SK-N-SH (cell line): ENCODE measurements at regions not wholly inside any gene's neighbourhood (a gene's known extent, or its start where the extent isn't known, plus 50 kb on each side); places are given as distances from the start of the nearest gene placed in this dataset.

Experiments used
- EZH2phosphoT487 ChIP-seq: fragments of 200-600 bp; sonication (generic); IDR thresholded peaks from 2 replicates; pipeline ENCODE4 v1.6.1; 2017; ENCODE audit warnings: low read depth, mixed run types, mild to moderate bottlenecking, antibody characterized with exemption, moderate library complexity, borderline replicate concordance
- FOSL2 ChIP-seq: IDR thresholded peaks from 2 replicates; pipeline ENCODE4 v1.4.0; 2012; ENCODE audit warnings: low read depth, mild to moderate bottlenecking, moderate library complexity, borderline replicate concordance
- FOXJ3 ChIP-seq: sonication (generic); formaldehyde crosslinking; IDR thresholded peaks from 2 replicates; pipeline ENCODE4 v1.5.1; 2020; ENCODE audit warnings: mild to moderate bottlenecking, missing genetic modification reagents
- MXI1 ChIP-seq: IDR thresholded peaks from 2 replicates; pipeline ENCODE4 v1.6.1; 2012; ENCODE audit warnings: mild to moderate bottlenecking, low read depth, low read length, improper control_type of control experiment
- NFIC ChIP-seq: IDR thresholded peaks from 2 replicates; pipeline ENCODE4 v1.4.0; 2012; ENCODE audit warnings: borderline replicate concordance
- RAD21 ChIP-seq: IDR thresholded peaks from 2 replicates; pipeline ENCODE4 v1.6.1; 2012; ENCODE audit warnings: mild to moderate bottlenecking, low read length
- SMC3 ChIP-seq: IDR thresholded peaks from 2 replicates; pipeline ENCODE4 v1.6.1; 2012; ENCODE audit warnings: low read depth, low read length, improper control_type of control experiment
- TCF12 ChIP-seq: IDR thresholded peaks from 2 replicates; pipeline ENCODE4 v1.4.0; 2012
- YY1 ChIP-seq: IDR thresholded peaks from 2 replicates; pipeline ENCODE4 v1.4.0; 2012; ENCODE audit warnings: low read depth, mild to moderate bottlenecking
- TF ChIP-seq, protein P1 (sequence below): fragments of 200-600 bp; sonication (generic); IDR thresholded peaks from 2 replicates; pipeline ENCODE4 v1.6.1; 2017; ENCODE audit warnings: antibody characterized with exemption, mild to moderate bottlenecking, moderate library complexity
- TF ChIP-seq, protein P2 (sequence below): IDR thresholded peaks from 2 replicates; pipeline ENCODE4 v1.6.1; 2012; ENCODE audit warnings: mild to moderate bottlenecking, low read depth, low read length, moderate library complexity
- TF ChIP-seq, protein P3 (sequence below): fragments of 150-350 bp; IDR thresholded peaks from 2 replicates; pipeline ENCODE4 v1.6.1; 2017; ENCODE audit warnings: antibody characterized with exemption, low read length, low read depth, borderline replicate concordance

DNA sequence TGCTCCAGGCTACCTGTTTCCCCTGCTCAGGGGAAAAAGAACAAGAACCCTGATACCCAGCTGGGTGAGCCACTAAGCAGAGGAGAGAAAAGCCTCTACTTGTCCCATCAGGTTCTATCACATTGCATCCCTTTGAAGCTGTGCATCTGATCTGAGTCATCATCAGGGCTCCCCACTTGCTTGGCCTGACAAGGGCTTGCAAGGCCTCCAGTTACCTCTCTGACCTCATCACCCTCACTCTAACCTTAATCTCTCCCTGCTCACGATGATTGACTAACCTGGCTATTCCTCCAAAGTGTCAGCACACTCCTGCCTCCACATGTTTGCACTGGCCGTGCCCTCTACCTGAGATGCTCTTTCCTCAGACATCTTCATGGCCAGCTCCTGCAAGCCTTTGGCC lies 309.5 kb upstream of the CHD6 start:
- TF ChIP-seq, protein P1, sequence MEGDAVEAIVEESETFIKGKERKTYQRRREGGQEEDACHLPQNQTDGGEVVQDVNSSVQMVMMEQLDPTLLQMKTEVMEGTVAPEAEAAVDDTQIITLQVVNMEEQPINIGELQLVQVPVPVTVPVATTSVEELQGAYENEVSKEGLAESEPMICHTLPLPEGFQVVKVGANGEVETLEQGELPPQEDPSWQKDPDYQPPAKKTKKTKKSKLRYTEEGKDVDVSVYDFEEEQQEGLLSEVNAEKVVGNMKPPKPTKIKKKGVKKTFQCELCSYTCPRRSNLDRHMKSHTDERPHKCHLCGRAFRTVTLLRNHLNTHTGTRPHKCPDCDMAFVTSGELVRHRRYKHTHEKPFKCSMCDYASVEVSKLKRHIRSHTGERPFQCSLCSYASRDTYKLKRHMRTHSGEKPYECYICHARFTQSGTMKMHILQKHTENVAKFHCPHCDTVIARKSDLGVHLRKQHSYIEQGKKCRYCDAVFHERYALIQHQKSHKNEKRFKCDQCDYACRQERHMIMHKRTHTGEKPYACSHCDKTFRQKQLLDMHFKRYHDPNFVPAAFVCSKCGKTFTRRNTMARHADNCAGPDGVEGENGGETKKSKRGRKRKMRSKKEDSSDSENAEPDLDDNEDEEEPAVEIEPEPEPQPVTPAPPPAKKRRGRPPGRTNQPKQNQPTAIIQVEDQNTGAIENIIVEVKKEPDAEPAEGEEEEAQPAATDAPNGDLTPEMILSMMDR: no peak
- TF ChIP-seq, protein P2, sequence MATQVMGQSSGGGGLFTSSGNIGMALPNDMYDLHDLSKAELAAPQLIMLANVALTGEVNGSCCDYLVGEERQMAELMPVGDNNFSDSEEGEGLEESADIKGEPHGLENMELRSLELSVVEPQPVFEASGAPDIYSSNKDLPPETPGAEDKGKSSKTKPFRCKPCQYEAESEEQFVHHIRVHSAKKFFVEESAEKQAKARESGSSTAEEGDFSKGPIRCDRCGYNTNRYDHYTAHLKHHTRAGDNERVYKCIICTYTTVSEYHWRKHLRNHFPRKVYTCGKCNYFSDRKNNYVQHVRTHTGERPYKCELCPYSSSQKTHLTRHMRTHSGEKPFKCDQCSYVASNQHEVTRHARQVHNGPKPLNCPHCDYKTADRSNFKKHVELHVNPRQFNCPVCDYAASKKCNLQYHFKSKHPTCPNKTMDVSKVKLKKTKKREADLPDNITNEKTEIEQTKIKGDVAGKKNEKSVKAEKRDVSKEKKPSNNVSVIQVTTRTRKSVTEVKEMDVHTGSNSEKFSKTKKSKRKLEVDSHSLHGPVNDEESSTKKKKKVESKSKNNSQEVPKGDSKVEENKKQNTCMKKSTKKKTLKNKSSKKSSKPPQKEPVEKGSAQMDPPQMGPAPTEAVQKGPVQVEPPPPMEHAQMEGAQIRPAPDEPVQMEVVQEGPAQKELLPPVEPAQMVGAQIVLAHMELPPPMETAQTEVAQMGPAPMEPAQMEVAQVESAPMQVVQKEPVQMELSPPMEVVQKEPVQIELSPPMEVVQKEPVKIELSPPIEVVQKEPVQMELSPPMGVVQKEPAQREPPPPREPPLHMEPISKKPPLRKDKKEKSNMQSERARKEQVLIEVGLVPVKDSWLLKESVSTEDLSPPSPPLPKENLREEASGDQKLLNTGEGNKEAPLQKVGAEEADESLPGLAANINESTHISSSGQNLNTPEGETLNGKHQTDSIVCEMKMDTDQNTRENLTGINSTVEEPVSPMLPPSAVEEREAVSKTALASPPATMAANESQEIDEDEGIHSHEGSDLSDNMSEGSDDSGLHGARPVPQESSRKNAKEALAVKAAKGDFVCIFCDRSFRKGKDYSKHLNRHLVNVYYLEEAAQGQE: no peak
- TF ChIP-seq MXI1: no peak
- no peak for TF ChIP-seq RAD21
- no peak for TF ChIP-seq NFIC
- no peak for TF ChIP-seq FOXJ3 (CRISPR knock-in tag)
- no peak for TF ChIP-seq EZH2phosphoT487
- TF ChIP-seq TCF12: no peak
- TF ChIP-seq, protein P3, sequence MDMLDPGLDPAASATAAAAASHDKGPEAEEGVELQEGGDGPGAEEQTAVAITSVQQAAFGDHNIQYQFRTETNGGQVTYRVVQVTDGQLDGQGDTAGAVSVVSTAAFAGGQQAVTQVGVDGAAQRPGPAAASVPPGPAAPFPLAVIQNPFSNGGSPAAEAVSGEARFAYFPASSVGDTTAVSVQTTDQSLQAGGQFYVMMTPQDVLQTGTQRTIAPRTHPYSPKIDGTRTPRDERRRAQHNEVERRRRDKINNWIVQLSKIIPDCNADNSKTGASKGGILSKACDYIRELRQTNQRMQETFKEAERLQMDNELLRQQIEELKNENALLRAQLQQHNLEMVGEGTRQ: no peak
- no peak for TF ChIP-seq YY1
- TF ChIP-seq FOSL2: no peak
- TF ChIP-seq SMC3: no peak
